ENCODE measurements at regions not wholly inside any gene's neighbourhood (a gene's known extent, or its start where the extent isn't known, plus 50 kb on each side); places are given as distances from the start of the nearest gene placed in this dataset.

- Histone ChIP-seq H4K12ac (ENCODE audit: low read depth, low read length) (no peak overlapping the region), H3K27me3 (ENCODE audit: insufficient read depth, low read length) (no peaks in the 10 kb centered on the region), H3K23ac (ENCODE audit: low read length) (no peak overlapping the region), H2BK12ac (ENCODE audit: low read length) (no peak overlapping the region), H3K4me1 (ENCODE audit: control insufficient read depth in 1 of 2, insufficient read depth in 2 of 2, low read length in 2 of 2) (no peaks in the 10 kb centered on the region), H3K9ac (ENCODE audit: low read length) (no peak overlapping the region), H3K27ac (ENCODE audit: low read depth, low read length) (no peak overlapping the region), H3K4ac (ENCODE audit: low read depth, low read length) (no peak overlapping the region), H3K14ac (ENCODE audit: low read length) (no peak overlapping the region), H2AK5ac (ENCODE audit: low read length) (no peak overlapping the region), H3K79me2 (ENCODE audit: control insufficient read depth, insufficient read depth, low read length, poor library complexity) (no peaks in the 10 kb centered on the region), H3K9me3 (ENCODE audit: insufficient read depth, low read depth, low read length) (no peaks in the 10 kb centered on the region), H3K79me1 (ENCODE audit: low read length) (no peaks in the 10 kb centered on the region), H4K8ac (ENCODE audit: low read depth, low read length) (no peak overlapping the region), H3K4me2 (ENCODE audit: low read length) (no peak overlapping the region), H4K91ac (ENCODE audit: low read depth, low read length) (no peak overlapping the region), H2BK5ac (ENCODE audit: low read depth, low read length, poor library complexity) (no peak overlapping the region), H3K18ac (ENCODE audit: low read length) (no peak overlapping the region), H2BK120ac (ENCODE audit: insufficient read depth, low read length, poor library complexity) (no peak overlapping the region), H3K36me3 (ENCODE audit: control insufficient read depth in 1 of 2, insufficient read depth in 2 of 2, low read length in 2 of 2) (no peaks in the 10 kb centered on the region), H2AFZ (ENCODE audit: insufficient read depth, low read length, poor library complexity) (no peak overlapping the region), H3K4me3 (ENCODE audit: low read depth, low read length) (no peak overlapping the region)
- DNase-seq: no peak
- WGBS (ENCODE audit: extremely low coverage, insufficient coverage, insufficient read length): no CpG with 5 or more reads among the region's 2 CpGs
Observed at GRCh38 chr18:1422634-1423033, 518.0 kb downstream of the ADCYAP1 start.

- Histone ChIP-seq H3K14ac (ENCODE audit: low read length) (no peak overlapping the region), H2AK5ac (ENCODE audit: low read length) (no peak overlapping the region), H3K4ac (ENCODE audit: low read depth, low read length) (no peak overlapping the region), H2BK12ac (ENCODE audit: low read length) (no peak overlapping the region), H3K27me3 (ENCODE audit: insufficient read depth, low read length) (no peaks in the 10 kb centered on the region), H3K4me3 (ENCODE audit: low read depth, low read length) (no peak overlapping the region), H3K18ac (ENCODE audit: low read length) (no peak overlapping the region), H3K23ac (ENCODE audit: low read length) (no peak overlapping the region), H3K36me3 (ENCODE audit: control insufficient read depth in 1 of 2, insufficient read depth in 2 of 2, low read length in 2 of 2) (no peaks in the 10 kb centered on the region), H3K27ac (ENCODE audit: low read depth, low read length) (no peak overlapping the region), H4K91ac (ENCODE audit: low read depth, low read length) (no peak overlapping the region), H2BK5ac (ENCODE audit: low read depth, low read length, poor library complexity) (no peak overlapping the region), H3K4me1 (ENCODE audit: control insufficient read depth in 1 of 2, insufficient read depth in 2 of 2, low read length in 2 of 2) (no peaks in the 10 kb centered on the region), H4K12ac (ENCODE audit: low read depth, low read length) (no peak overlapping the region), H3K79me1 (ENCODE audit: low read length) (no peaks in the 10 kb centered on the region), H2AFZ (ENCODE audit: insufficient read depth, low read length, poor library complexity) (no peak overlapping the region), H3K79me2 (ENCODE audit: control insufficient read depth, insufficient read depth, low read length, poor library complexity) (no peaks in the 10 kb centered on the region), H3K9me3 (ENCODE audit: insufficient read depth, low read depth, low read length) (no peaks in the 10 kb centered on the region), H2BK120ac (ENCODE audit: insufficient read depth, low read length, poor library complexity) (no peak overlapping the region), H3K4me2 (ENCODE audit: low read length) (no peak overlapping the region), H4K8ac (ENCODE audit: low read depth, low read length) (no peak overlapping the region), H3K9ac (ENCODE audit: low read length) (no peak overlapping the region)
- DNase-seq: no peak
- WGBS (ENCODE audit: extremely low coverage, insufficient coverage, insufficient read length): no CpG with 5 or more reads among the region's 1 CpG
Observed at GRCh38 chr18:1425679-1426078, 521.0 kb downstream of the ADCYAP1 start.

GRCh38 chr18:1435487-1435886 is 530.8 kb downstream of the ADCYAP1 start:
- Histone ChIP-seq H3K4me1 (ENCODE audit: control insufficient read depth in 1 of 2, insufficient read depth in 2 of 2, low read length in 2 of 2) (no peaks in the 10 kb centered on the region), H3K79me1 (ENCODE audit: low read length) (no peaks in the 10 kb centered on the region), H3K18ac (ENCODE audit: low read length) (no peak overlapping the region), H3K79me2 (ENCODE audit: control insufficient read depth, insufficient read depth, low read length, poor library complexity) (no peaks in the 10 kb centered on the region), H2AK5ac (ENCODE audit: low read length) (no peak overlapping the region), H3K27ac (ENCODE audit: low read depth, low read length) (no peak overlapping the region), H2AFZ (ENCODE audit: insufficient read depth, low read length, poor library complexity) (no peak overlapping the region), H4K8ac (ENCODE audit: low read depth, low read length) (no peak overlapping the region), H3K4me2 (ENCODE audit: low read length) (no peak overlapping the region), H3K14ac (ENCODE audit: low read length) (no peak overlapping the region), H4K91ac (ENCODE audit: low read depth, low read length) (no peak overlapping the region), H3K9ac (ENCODE audit: low read length) (no peak overlapping the region), H3K36me3 (ENCODE audit: control insufficient read depth in 1 of 2, insufficient read depth in 2 of 2, low read length in 2 of 2) (no peaks in the 10 kb centered on the region), H3K9me3 (ENCODE audit: insufficient read depth, low read depth, low read length) (no peaks in the 10 kb centered on the region), H2BK5ac (ENCODE audit: low read depth, low read length, poor library complexity) (no peak overlapping the region), H3K27me3 (ENCODE audit: insufficient read depth, low read length) (no peaks in the 10 kb centered on the region), H2BK12ac (ENCODE audit: low read length) (no peak overlapping the region), H3K4me3 (ENCODE audit: low read depth, low read length) (no peak overlapping the region), H2BK120ac (ENCODE audit: insufficient read depth, low read length, poor library complexity) (no peak overlapping the region), H4K12ac (ENCODE audit: low read depth, low read length) (no peak overlapping the region), H3K4ac (ENCODE audit: low read depth, low read length) (no peak overlapping the region), H3K23ac (ENCODE audit: low read length) (no peak overlapping the region)
- no CpG with 5 or more reads among the region's 2 CpGs for WGBS (ENCODE audit: extremely low coverage, insufficient coverage, insufficient read length)
- DNase-seq: no peak

DNA sequence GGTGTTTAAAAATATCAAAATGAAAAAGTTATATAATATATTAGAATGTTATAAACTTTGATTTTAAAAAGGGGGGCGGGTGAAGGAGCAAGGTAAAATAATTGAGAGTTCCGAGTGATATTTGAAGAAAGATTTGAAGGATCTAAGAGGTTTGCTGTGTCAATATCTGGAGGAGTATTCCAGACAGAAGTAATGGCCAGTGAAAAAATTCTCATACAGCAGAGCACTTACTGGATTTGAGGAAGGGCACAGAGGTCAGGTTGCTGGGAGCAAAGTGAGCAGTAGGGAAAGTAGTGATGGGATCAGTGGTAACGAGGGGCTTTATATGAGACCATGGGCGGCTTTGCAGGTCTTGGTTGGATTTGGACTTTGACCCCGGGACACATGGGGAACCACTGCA is 531.5 kb downstream of the ADCYAP1 start:
- Histone ChIP-seq H2AFZ (ENCODE audit: insufficient read depth, low read length, poor library complexity) (no peak overlapping the region), H3K18ac (ENCODE audit: low read length) (no peak overlapping the region), H3K9ac (ENCODE audit: low read length) (no peak overlapping the region), H3K4me2 (ENCODE audit: low read length) (no peak overlapping the region), H3K4ac (ENCODE audit: low read depth, low read length) (no peak overlapping the region), H3K14ac (ENCODE audit: low read length) (no peak overlapping the region), H3K23ac (ENCODE audit: low read length) (no peak overlapping the region), H2BK12ac (ENCODE audit: low read length) (no peak overlapping the region), H4K91ac (ENCODE audit: low read depth, low read length) (no peak overlapping the region), H3K4me1 (ENCODE audit: control insufficient read depth in 1 of 2, insufficient read depth in 2 of 2, low read length in 2 of 2) (no peaks in the 10 kb centered on the region), H4K12ac (ENCODE audit: low read depth, low read length) (no peak overlapping the region), H3K79me1 (ENCODE audit: low read length) (no peaks in the 10 kb centered on the region), H3K79me2 (ENCODE audit: control insufficient read depth, insufficient read depth, low read length, poor library complexity) (no peaks in the 10 kb centered on the region), H3K4me3 (ENCODE audit: low read depth, low read length) (no peak overlapping the region), H2BK120ac (ENCODE audit: insufficient read depth, low read length, poor library complexity) (no peak overlapping the region), H4K8ac (ENCODE audit: low read depth, low read length) (no peak overlapping the region), H3K27me3 (ENCODE audit: insufficient read depth, low read length) (no peaks in the 10 kb centered on the region), H3K9me3 (ENCODE audit: insufficient read depth, low read depth, low read length) (no peaks in the 10 kb centered on the region), H3K27ac (ENCODE audit: low read depth, low read length) (no peak overlapping the region), H3K36me3 (ENCODE audit: control insufficient read depth in 1 of 2, insufficient read depth in 2 of 2, low read length in 2 of 2) (no peaks in the 10 kb centered on the region), H2AK5ac (ENCODE audit: low read length) (no peak overlapping the region), H2BK5ac (ENCODE audit: low read depth, low read length, poor library complexity) (no peak overlapping the region)
- DNase-seq: no peak
- WGBS (ENCODE audit: extremely low coverage, insufficient coverage, insufficient read length): 100% methylated on average over 2 of the region's 5 CpGs

Data from trophoblast cell (in vitro differentiated cells and primary cell).